GM12878 (cell line): ENCODE measurements at regions not wholly inside any gene's neighbourhood (a gene's known extent, or its start where the extent isn't known, plus 50 kb on each side); places are given as distances from the start of the nearest gene placed in this dataset.

ENCODE experiments used
- ATAC-seq: fragments of 200-7000 bp; cut with Tn5 transposase; 3 replicates; pipeline ENCODE4 v1.9.1; 2020; ENCODE audit warnings: mild to moderate bottlenecking, moderate library complexity
- BruUV-seq: library from RNA; stranded (reverse); fragments of 400-500 nt; replicated peaks from 2 replicates; lab custom pipeline; 2021; lab: Mats Ljungman, UMichigan
- CTCF ChIA-PET: fragments of 300-600 bp; sonication (Branson Sonifier 250); formaldehyde crosslinking; extraction: SDS; loops from one replicate; lab custom pipeline; 2021; ENCODE audit warnings: inconsistent platforms; lab: Yijun Ruan, JAX
- POLR2A ChIA-PET: fragments of 350-600 bp; formaldehyde crosslinking; extraction: SDS; loops from one replicate; lab custom pipeline; 2021; ENCODE audit warnings: inconsistent platforms; lab: Charles Lee
- RAD21 ChIA-PET: fragments of 300-600 bp; sonication (Branson Sonifier 250); formaldehyde crosslinking; loops from one replicate; lab custom pipeline; 2023; ENCODE audit warnings: antibody characterized with exemption; ENCODE audit not compliant: unreplicated experiment; lab: Charles Lee
- SMC1A ChIA-PET: fragments of 300-600 bp; sonication (Branson Sonifier 250); formaldehyde crosslinking; loops from one replicate; lab custom pipeline; 2023; ENCODE audit not compliant: unreplicated experiment, uncharacterized antibody; lab: Charles Lee
- DNase-seq: peaks from one replicate; pipeline ENCODE4 v3.0.0-alpha.2; 2011; ENCODE audit warnings: low read depth, low spot score
- FAIRE-seq: peaks from 3 replicates; lab custom pipeline; 2011; peaks lifted over from hg19 to GRCh38; lab: Jason Lieb, UNC
- H2AFZ ChIP-seq: 2 replicates; pipeline ENCODE4 v1.6.0; 2011; ENCODE audit warnings: low read depth, low read length, control low read depth; ENCODE audit not compliant: control insufficient read depth
- H3K27ac ChIP-seq: 2 replicates; pipeline ENCODE4 v1.5.1; 2011; ENCODE audit warnings: control low read depth; ENCODE audit not compliant: control insufficient read depth, insufficient read depth
- H3K27me3 ChIP-seq, 2 experiments: replicated peaks in 1 of 2; 2 replicates each; pipeline versions ENCODE4 v1.6.0 to v1.6.1; 2011; ENCODE audit warnings: low read length in 1 of 2; ENCODE audit not compliant: control insufficient read depth in 2 of 2, insufficient read depth in 2 of 2
- H3K36me3 ChIP-seq, 2 experiments: 2 replicates each; pipeline ENCODE4 v1.5.1; 2011; ENCODE audit warnings: low read length in 1 of 2; ENCODE audit not compliant: control insufficient read depth in 2 of 2, insufficient read depth in 2 of 2
- H3K4me1 ChIP-seq: 2 replicates; pipeline ENCODE4 v1.6.1; 2011; ENCODE audit warnings: mild to moderate bottlenecking, low read length, moderate library complexity, mixed read lengths; ENCODE audit not compliant: control insufficient read depth, insufficient read depth
- H3K4me2 ChIP-seq: 2 replicates; pipeline ENCODE4 v1.6.0; 2011; ENCODE audit warnings: control low read depth; ENCODE audit not compliant: control insufficient read depth, insufficient read depth
- H3K4me3 ChIP-seq: fragments of 200-600 bp; sonication (generic); 2 replicates; pipeline ENCODE4 v1.5.1; 2016
- H3K79me2 ChIP-seq: 2 replicates; pipeline ENCODE4 v1.6.0; 2011; ENCODE audit warnings: low read length; ENCODE audit not compliant: control insufficient read depth, insufficient read depth
- H3K9ac ChIP-seq: 2 replicates; pipeline ENCODE4 v1.8.0; 2011; ENCODE audit warnings: low read length, control low read depth, mixed read lengths; ENCODE audit not compliant: control insufficient read depth, insufficient read depth
- H3K9me3 ChIP-seq: replicated peaks from 3 replicates; pipeline ENCODE4 v1.5.1; 2011; ENCODE audit warnings: mild to moderate bottlenecking, low read length; ENCODE audit not compliant: control insufficient read depth, insufficient read depth
- H4K20me1 ChIP-seq: 2 replicates; pipeline ENCODE4 v1.6.0; 2011; ENCODE audit not compliant: control insufficient read depth, insufficient read depth
- CBX5 ChIP-seq: sonication (generic); IDR thresholded peaks from 2 replicates; pipeline ENCODE4 v1.6.1; 2016; ENCODE audit warnings: low read depth, moderate library complexity, mild to moderate bottlenecking, inconsistent platforms
- EGR1 ChIP-seq, 2 experiments: IDR thresholded peaks; 1 replicate in 1 of 2; 2 replicates in 1 of 2; pipeline ENCODE4 v1.6.1; 2011 to 2012; ENCODE audit warnings: low read depth in 2 of 2, low read length in 2 of 2, borderline replicate concordance in 1 of 2, mild to moderate bottlenecking in 1 of 2, moderate library complexity in 1 of 2
- HSF1 ChIP-seq: fragments of 150-350 bp; IDR thresholded peaks from 2 replicates; pipeline ENCODE4 v1.6.1; 2014; ENCODE audit warnings: mild to moderate bottlenecking, low read depth, low read length
- RBBP5 ChIP-seq: fragments of 200-600 bp; sonication (generic); conservative IDR thresholded peaks from 2 replicates; pipeline ENCODE4 v1.6.1; 2016
- RELA ChIP-seq: fragments of 450-650 bp; IDR thresholded peaks from 2 replicates; pipeline ENCODE4 v1.8.0; 2014; ENCODE audit warnings: borderline replicate concordance; ENCODE audit not compliant: partially characterized antibody
- SMAD1 ChIP-seq: fragments of 450-650 bp; IDR thresholded peaks from 2 replicates; pipeline ENCODE4 v1.6.1; 2018; ENCODE audit warnings: mild to moderate bottlenecking, low read depth; ENCODE audit not compliant: partially characterized antibody
- STAT1 ChIP-seq: fragments of 450-650 bp; conservative IDR thresholded peaks from 2 replicates; pipeline ENCODE4 v1.6.1; 2014; ENCODE audit warnings: antibody characterized with exemption, mild to moderate bottlenecking
- ZBTB11 ChIP-seq: fragments of 450-650 bp; formaldehyde crosslinking; IDR thresholded peaks from 2 replicates; pipeline ENCODE4 v1.5.0; 2022; ENCODE audit warnings: mild to moderate bottlenecking, missing genetic modification characterization
- ZNF217 ChIP-seq: fragments of 450-650 bp; IDR thresholded peaks from 2 replicates; pipeline ENCODE4 v1.6.1; 2017; ENCODE audit warnings: antibody characterized with exemption, mild to moderate bottlenecking
- ZNF24 ChIP-seq: fragments of 450-650 bp; IDR thresholded peaks from 2 replicates; pipeline ENCODE4 v1.6.1; 2017; ENCODE audit warnings: antibody characterized with exemption, mild to moderate bottlenecking
- ZZZ3 ChIP-seq: IDR thresholded peaks from 2 replicates; pipeline ENCODE4 v1.6.1; 2011; ENCODE audit warnings: low read depth; ENCODE audit not compliant: control insufficient read depth, insufficient read length
- WGBS: methylation state at CpG from one replicate; pipeline ENCODE4 v1.1.6; 2016; ENCODE audit warnings: low lambda C conversion rate; ENCODE audit not compliant: insufficient replicate concordance, insufficient coverage; ENCODE audit errors: missing lambda C conversion rate; 5-methylcytosine and 5-hydroxymethylcytosine counted together
- in situ Hi-C: fragments of 300-500 bp; cut with MboI; formaldehyde crosslinking; loops from 9 replicates; pipeline ENCODE4 v1.14.3; 2018; ENCODE audit warnings: mixed read lengths
- intact Hi-C: fragments of 100-400 bp; cut with micrococcal nuclease; formaldehyde crosslinking; loops from one replicate; pipeline ENCODE4 v1.14.2; 2022; ENCODE audit not compliant: unreplicated experiment

DNA sequence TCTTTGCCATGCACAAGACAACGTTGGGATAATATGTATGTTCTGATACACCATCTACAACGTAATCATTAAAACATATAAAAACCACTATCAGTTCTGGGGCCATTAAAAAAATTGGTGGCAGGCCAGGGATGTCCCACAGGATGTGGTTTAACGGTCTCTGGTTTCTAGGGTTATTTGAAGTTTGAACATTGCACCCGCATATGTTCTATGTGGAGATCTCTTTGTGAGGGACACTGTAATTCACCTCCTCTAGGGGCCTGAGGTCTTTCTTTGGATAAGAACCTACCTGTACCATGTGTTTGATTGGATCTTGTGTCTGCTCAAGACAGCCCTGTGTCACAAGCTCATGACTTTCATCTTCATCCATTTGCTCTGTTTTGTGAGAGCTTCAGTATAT, 73.2 kb downstream of the GGTLC2 start:
- in situ Hi-C loops (no loop called here), intact Hi-C loops (no loop called here)
- ChIA-PET RAD21 (interaction anchor here (1.4 kb wide), 1 partner anchor 29 kb away, joined by 3 read pairs; no protein-coding TSS in a partner anchor), CTCF (interaction anchor here (0.7 to 6.4 kb wide), 5 partner anchors 8 to 52 kb away, joined by 3 to 115 read pairs (median 3); no protein-coding TSS in a partner anchor), SMC1A (interaction anchor here (0.9 to 1.2 kb wide), 2 partner anchors 28 to 36 kb away, joined by 3 to 5 read pairs; no protein-coding TSS in a partner anchor), POLR2A (no interaction called here)
- Histone ChIP-seq H3K4me2 (no peak overlapping the region), H3K9me3 (no peaks in the 10 kb centered on the region), H3K79me2 (no peaks in the 10 kb centered on the region), H4K20me1 (no peaks in the 10 kb centered on the region), H3K27ac (no peak overlapping the region), H3K9ac (no peak overlapping the region), H3K4me1 (peaks cover 10% of the 10 kb centered on the region; the same call in 1 of the 2 replicates), H3K4me3 (no peak overlapping the region), H2AFZ (no peak overlapping the region), H3K36me3 (no peaks in the 10 kb centered on the region), H3K27me3 (no peaks in the 10 kb centered on the region)
- no peak for ATAC-seq
- TF ChIP-seq ZZZ3: no peak
- no peak for TF ChIP-seq RBBP5
- no peak for TF ChIP-seq RELA
- TF ChIP-seq ZNF217: no peak
- no TSS peak for BruUV-seq
- no peak for DNase-seq
- 52% methylated on average over 4 of the region's 4 CpGs for WGBS
- no peak for FAIRE-seq

DNA sequence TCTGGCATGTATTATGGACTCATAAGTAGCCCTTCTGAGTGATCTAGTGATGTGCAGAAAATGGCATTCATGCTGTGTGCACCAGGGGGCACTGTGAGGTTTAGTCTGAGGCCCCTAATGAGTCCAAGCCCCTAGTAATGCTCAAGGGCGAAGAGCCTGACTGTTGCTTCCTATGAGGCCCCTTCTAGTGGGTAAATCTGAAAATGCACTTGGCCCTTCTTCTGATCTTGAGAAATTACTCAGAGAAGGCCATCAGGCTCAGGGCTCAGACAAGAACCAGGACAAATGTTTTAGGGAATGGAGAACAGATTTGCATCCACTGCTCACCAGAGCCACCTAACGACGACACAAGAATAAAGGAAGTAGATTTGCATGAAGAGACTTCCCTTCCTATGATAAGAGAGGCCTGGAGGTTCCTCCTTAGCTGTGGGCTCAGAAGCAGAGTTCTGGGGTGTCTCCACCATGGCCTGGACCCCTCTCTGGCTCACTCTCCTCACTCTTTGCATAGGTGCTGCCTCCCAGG, 75.8 kb downstream of the GGTLC2 start:
- 0% methylated on average over 3 of the region's 3 CpGs for WGBS
- Histone ChIP-seq H3K4me2 (peak overlapping the region; percentile 71), H3K4me3 (no peak overlapping the region), H3K27me3 (no peaks in the 10 kb centered on the region), H3K27ac (peak overlapping the region; percentile 82), H3K9ac (peak overlapping the region; percentile 35; the same call in 1 of the 2 replicates), H3K36me3 (no peaks in the 10 kb centered on the region), H4K20me1 (no peaks in the 10 kb centered on the region), H3K4me1 (peaks cover 5% of the 10 kb centered on the region; the same call in 1 of the 2 replicates), H3K9me3 (no peaks in the 10 kb centered on the region), H3K79me2 (no peaks in the 10 kb centered on the region), H2AFZ (peak overlapping the region; percentile 15; the same call in 1 of the 2 replicates)
- POLR2A ChIA-PET: interaction anchor here (0.5 to 1.7 kb wide), 4 partner anchors 10 to 769 kb away, joined by 3 to 7 read pairs (median 5); no protein-coding TSS in a partner anchor
- CTCF ChIA-PET: interaction anchor here (0.6 to 6.4 kb wide), 28 partner anchors 8 to 535 kb away, joined by 3 to 115 read pairs (median 4); no protein-coding TSS in a partner anchor
- peak; percentile 84 for ATAC-seq
- RAD21 ChIA-PET: interaction anchor here (0.5 to 3.3 kb wide), 7 partner anchors 11 to 1065 kb away, joined by 3 to 32 read pairs (median 5); no protein-coding TSS in a partner anchor
- SMC1A ChIA-PET: interaction anchor here (0.6 to 3.9 kb wide), 14 partner anchors 11 to 239 kb away, joined by 3 to 40 read pairs (median 4); no protein-coding TSS in a partner anchor
- intact Hi-C loops: loop anchor here (1.0 kb wide), 1 partner anchor 27 kb away; no protein-coding TSS in a partner anchor
- DNase-seq: peak; percentile 57
- in situ Hi-C loops: no loop called here
- FAIRE-seq: no peak
- no TSS peak for BruUV-seq
- TF ChIP-seq EGR1 (IDR thresholded peaks at IDR 0.05; ENCODE audit: borderline replicate concordance in 1 of 2, low read depth in 2 of 2, low read length in 2 of 2): no peak
- TF ChIP-seq SMAD1: no peak
- TF ChIP-seq HSF1: no peak
- no peak for TF ChIP-seq ZBTB11 (CRISPR knock-in tag)
- TF ChIP-seq CBX5: no peak
- no peak for TF ChIP-seq STAT1
- peak; percentile 68 for TF ChIP-seq ZNF24
